SK-N-SH (cell line): ENCODE measurements at regions not wholly inside any gene's neighbourhood (a gene's known extent, or its start where the extent isn't known, plus 50 kb on each side); places are given as distances from the start of the nearest gene placed in this dataset.

Source experiments
- CTCF ChIP-seq: fragments of 200-600 bp; sonication (generic); IDR thresholded peaks from 2 replicates; pipeline ENCODE4 v1.6.1; 2017; ENCODE audit warnings: antibody characterized with exemption, mild to moderate bottlenecking, moderate library complexity
- ELF1 ChIP-seq: IDR thresholded peaks from 2 replicates; pipeline ENCODE4 v1.4.0; 2012
- EP300 ChIP-seq, 2 experiments: IDR thresholded peaks; 2 replicates each; pipeline versions ENCODE4 v1.4.0 to v1.6.1; 2012; ENCODE audit warnings: borderline replicate concordance in 1 of 2, low read depth in 1 of 2, low read length in 1 of 2
- JUND ChIP-seq: IDR thresholded peaks from 2 replicates; pipeline ENCODE4 v1.4.0; 2012
- MAX ChIP-seq: IDR thresholded peaks from 2 replicates; pipeline ENCODE4 v1.4.0; 2012; ENCODE audit warnings: low read depth
- PBX3 ChIP-seq: IDR thresholded peaks from 2 replicates; pipeline ENCODE4; 2012
- POLR2AphosphoS5 ChIP-seq: IDR thresholded peaks from 2 replicates; pipeline ENCODE4 v1.6.1; 2012; ENCODE audit warnings: low read depth, low read length
- RCOR1 ChIP-seq: fragments of 150-350 bp; IDR thresholded peaks from 2 replicates; pipeline ENCODE4 v1.6.1; 2017; ENCODE audit warnings: antibody characterized with exemption, low read length
- RFX5 ChIP-seq: IDR thresholded peaks from 2 replicates; pipeline ENCODE4 v1.6.1; 2012; ENCODE audit warnings: mild to moderate bottlenecking, improper control_type of control experiment, low read length
- SMC3 ChIP-seq: IDR thresholded peaks from 2 replicates; pipeline ENCODE4 v1.6.1; 2012; ENCODE audit warnings: low read depth, low read length, improper control_type of control experiment
- USF2 ChIP-seq: fragments of 150-350 bp; IDR thresholded peaks from 2 replicates; pipeline ENCODE4 v1.6.1; 2017; ENCODE audit warnings: antibody characterized with exemption, low read length, low read depth, borderline replicate concordance

- TF ChIP-seq RCOR1 = no peak
- no peak for TF ChIP-seq JUND
- TF ChIP-seq ELF1 = no peak
- TF ChIP-seq CTCF = no peak
- no peak for TF ChIP-seq MAX
- TF ChIP-seq PBX3 = no peak
- TF ChIP-seq RFX5 = no peak
- TF ChIP-seq POLR2AphosphoS5 = no peak
- TF ChIP-seq EP300 (IDR thresholded peaks at IDR 0.05; ENCODE audit: borderline replicate concordance in 1 of 2, low read depth in 1 of 2, low read length in 1 of 2) = no peak
- TF ChIP-seq SMC3 = no peak
- no peak for TF ChIP-seq USF2
These were observed 173.5 kb downstream of the ETAA1 start for GRCh38 chr2:67570611-67571010.
